D721Med (cell line): ENCODE measurements at regions not wholly inside any gene's neighbourhood (a gene's known extent, or its start where the extent isn't known, plus 50 kb on each side); places are given as distances from the start of the nearest gene placed in this dataset.

Experiments used
- DNase-seq: peaks from one replicate; pipeline ENCODE4 v3.0.0; 2011; ENCODE audit warnings: low spot score; ENCODE audit not compliant: insufficient read length
- FAIRE-seq: peaks from 2 replicates; lab custom pipeline; 2011; peaks lifted over from hg19 to GRCh38; lab: Jason Lieb, UNC
- TF ChIP-seq, protein P1 (sequence below): IDR thresholded peaks from 2 replicates; pipeline ENCODE4 v1.5.1; 2012; ENCODE audit warnings: mild to moderate bottlenecking, control low read depth; ENCODE audit not compliant: insufficient read depth; ENCODE audit errors: missing control alignments

DNA sequence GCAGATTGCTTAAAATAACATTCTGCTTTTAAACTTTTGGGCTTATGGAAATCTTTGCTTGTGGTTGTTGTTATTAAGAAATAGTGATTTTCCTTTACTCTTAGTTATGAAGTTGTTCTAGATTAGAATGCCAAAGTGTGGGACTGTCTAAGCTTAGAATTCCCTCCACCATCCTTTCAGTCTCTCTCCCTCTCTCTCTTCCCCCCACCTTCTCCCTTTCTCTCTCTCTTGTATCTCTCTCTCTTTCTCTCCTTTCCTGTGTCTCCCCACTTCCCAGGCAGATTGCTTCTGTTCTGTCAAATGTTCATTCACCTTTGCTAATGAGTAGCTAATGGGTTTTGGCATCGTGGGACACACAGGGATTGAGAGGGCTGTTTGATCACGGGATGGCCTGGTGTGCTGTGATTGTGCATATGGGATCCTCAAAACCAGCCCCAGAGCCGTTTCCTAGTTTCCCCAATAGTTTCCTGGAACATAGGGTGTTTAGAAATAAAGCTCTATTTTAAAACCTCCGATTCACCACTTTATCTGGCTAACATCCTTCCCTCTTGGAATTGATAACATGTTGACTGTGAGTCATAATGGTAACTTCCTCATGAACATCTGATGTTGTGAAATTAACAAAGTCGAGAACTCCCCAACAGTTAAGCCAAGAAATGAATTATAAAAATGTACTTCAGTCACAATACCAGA, 502.6 kb downstream of the TMEM114 start:
- DNase-seq: no peak
- TF ChIP-seq, protein P1, sequence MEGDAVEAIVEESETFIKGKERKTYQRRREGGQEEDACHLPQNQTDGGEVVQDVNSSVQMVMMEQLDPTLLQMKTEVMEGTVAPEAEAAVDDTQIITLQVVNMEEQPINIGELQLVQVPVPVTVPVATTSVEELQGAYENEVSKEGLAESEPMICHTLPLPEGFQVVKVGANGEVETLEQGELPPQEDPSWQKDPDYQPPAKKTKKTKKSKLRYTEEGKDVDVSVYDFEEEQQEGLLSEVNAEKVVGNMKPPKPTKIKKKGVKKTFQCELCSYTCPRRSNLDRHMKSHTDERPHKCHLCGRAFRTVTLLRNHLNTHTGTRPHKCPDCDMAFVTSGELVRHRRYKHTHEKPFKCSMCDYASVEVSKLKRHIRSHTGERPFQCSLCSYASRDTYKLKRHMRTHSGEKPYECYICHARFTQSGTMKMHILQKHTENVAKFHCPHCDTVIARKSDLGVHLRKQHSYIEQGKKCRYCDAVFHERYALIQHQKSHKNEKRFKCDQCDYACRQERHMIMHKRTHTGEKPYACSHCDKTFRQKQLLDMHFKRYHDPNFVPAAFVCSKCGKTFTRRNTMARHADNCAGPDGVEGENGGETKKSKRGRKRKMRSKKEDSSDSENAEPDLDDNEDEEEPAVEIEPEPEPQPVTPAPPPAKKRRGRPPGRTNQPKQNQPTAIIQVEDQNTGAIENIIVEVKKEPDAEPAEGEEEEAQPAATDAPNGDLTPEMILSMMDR: no peak
- no peak for FAIRE-seq

- TF ChIP-seq, protein P1: no peak
- peak; percentile 67 for FAIRE-seq
- no peak for DNase-seq
Observed at GRCh38 chr16:8087146-8087545, 503.2 kb downstream of the TMEM114 start.

GRCh38 chr16:8084882-8085281, 505.4 kb downstream of the TMEM114 start:
- TF ChIP-seq, protein P1: no peak
- DNase-seq (no peak), FAIRE-seq (no peak)

DNA sequence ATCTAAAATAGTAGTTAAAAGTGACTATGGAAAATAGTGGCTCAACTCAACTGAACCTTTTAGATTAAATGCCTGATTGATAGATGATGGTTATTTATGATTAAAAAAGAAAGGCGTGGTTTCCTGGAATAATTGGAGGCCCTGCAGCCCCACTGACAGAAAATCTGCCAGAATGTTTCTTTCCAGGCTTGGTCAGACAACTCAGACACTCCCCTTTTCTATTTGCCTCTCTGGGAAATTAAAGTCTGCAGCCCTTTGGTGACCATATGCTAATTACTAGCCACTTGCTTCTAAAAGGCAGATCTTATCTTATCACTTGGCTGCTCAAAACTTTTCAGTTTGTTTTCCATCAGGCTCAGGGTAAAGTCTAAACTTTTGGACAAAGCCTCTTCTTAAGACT, 506.0 kb downstream of the TMEM114 start:
- TF ChIP-seq, protein P1: no peak
- FAIRE-seq (no peak), DNase-seq (no peak)

GRCh38 chr16:8083560-8083959, 506.8 kb downstream of the TMEM114 start:
- no peak for DNase-seq
- TF ChIP-seq, protein P1: no peak
- no peak for FAIRE-seq

DNA sequence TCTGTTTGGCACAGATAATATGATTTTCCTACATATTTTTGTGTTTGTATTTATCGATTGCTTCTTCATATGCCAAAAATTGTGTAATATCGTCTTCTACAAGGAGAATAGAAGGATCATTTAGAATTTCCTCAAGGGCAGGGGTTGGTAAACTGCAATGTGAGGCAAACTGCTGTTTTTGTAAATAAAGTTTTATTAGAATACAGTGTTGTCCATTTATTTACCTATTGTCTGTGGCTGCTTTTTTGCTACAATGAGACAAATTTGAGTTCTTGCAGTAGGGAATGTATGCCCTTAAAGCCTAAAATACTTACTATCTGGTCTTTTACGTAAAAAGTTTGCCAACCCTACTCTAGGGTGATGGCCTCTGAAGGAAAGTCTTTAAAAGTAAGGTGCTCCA, 509.5 kb downstream of the TMEM114 start:
- no peak for FAIRE-seq
- TF ChIP-seq, protein P1: no peak

GRCh38 chr16:8075271-8075670, 515.0 kb downstream of the TMEM114 start:
- TF ChIP-seq, protein P1: no peak
- no peak for FAIRE-seq
- DNase-seq: no peak

More for the DNA sequence above, 509.5 kb downstream of the TMEM114 start:
- no peak for DNase-seq
